Esophagus muscularis mucosa (tissue), 4 donors: ENCODE measurements at regions not wholly inside any gene's neighbourhood (a gene's known extent, or its start where the extent isn't known, plus 50 kb on each side); places are given as distances from the start of the nearest gene placed in this dataset.

Source experiments
- DNase-seq: peaks from one replicate; pipeline ENCODE4 v3.0.0-alpha.2; 2017; ENCODE audit errors: extremely low spot score
- H3K27ac ChIP-seq, 4 donors: fragments of 200-600 bp; sonication (generic); replicated peaks in 1 of 4; 1 replicate in 3 of 4; 2 replicates in 1 of 4; pipeline ENCODE4 v1.5.1; 2016 to 2019; ENCODE audit warnings: mild to moderate bottlenecking in 1 of 4
- H3K27me3 ChIP-seq, 4 donors: fragments of 200-600 bp; sonication (generic); one replicate each; pipeline versions ENCODE4 v1.5.1 to v1.6.0; 2016 to 2019
- H3K36me3 ChIP-seq, 4 donors: fragments of 200-600 bp; sonication (generic); one replicate each; pipeline ENCODE4 v1.5.1; 2016 to 2019
- H3K4me1 ChIP-seq, 4 donors: fragments of 200-600 bp; sonication (generic); one replicate each; pipeline ENCODE4 v1.5.1; 2016 to 2019
- H3K4me3 ChIP-seq, 4 donors: fragments of 200-600 bp; sonication (generic); 1 replicate in 2 of 4; 2 replicates in 2 of 4; pipeline ENCODE4 v1.5.1; 2016 to 2019; ENCODE audit warnings: mild to moderate bottlenecking in 4 of 4, moderate library complexity in 1 of 4
- H3K9me3 ChIP-seq, 4 donors: fragments of 200-600 bp; sonication (generic); 1 replicate in 3 of 4; 2 replicates in 1 of 4; pipeline ENCODE4 v1.5.1; 2016 to 2019
- CTCF ChIP-seq, 3 experiments: fragments of 200-600 bp in 2 of 3; fragments of 450-650 bp in 1 of 3; sonication (generic) in 2 of 3; IDR thresholded peaks; one replicate each; pipeline ENCODE4 v1.5.1; 2017 to 2019; ENCODE audit warnings: antibody characterized with exemption in 3 of 3, mild to moderate bottlenecking in 2 of 3, moderate library complexity in 1 of 3
- EP300 ChIP-seq: sonication (generic); formaldehyde crosslinking; IDR thresholded peaks from one replicate; pipeline ENCODE4 v1.6.1; 2017; ENCODE audit warnings: antibody characterized with exemption
- POLR2A ChIP-seq: fragments of 450-650 bp; IDR thresholded peaks from one replicate; pipeline ENCODE4 v1.6.1; 2017; ENCODE audit warnings: antibody characterized with exemption, moderate library complexity, mild to moderate bottlenecking, low read depth
- POLR2AphosphoS5 ChIP-seq, 2 donors: sonication (generic); formaldehyde crosslinking; IDR thresholded peaks; one replicate each; pipeline ENCODE4 v1.6.1; 2017; ENCODE audit warnings: antibody characterized with exemption in 2 of 2
- WGBS: methylation state at CpG from one replicate; pipeline ENCODE4 v1.1.5; 2018; 5-methylcytosine and 5-hydroxymethylcytosine counted together
- intact Hi-C: fragments of 100-400 bp; cut with DNase I; formaldehyde crosslinking; loops from one replicate; pipeline ENCODE4 v1.15.1; 2023

DNA sequence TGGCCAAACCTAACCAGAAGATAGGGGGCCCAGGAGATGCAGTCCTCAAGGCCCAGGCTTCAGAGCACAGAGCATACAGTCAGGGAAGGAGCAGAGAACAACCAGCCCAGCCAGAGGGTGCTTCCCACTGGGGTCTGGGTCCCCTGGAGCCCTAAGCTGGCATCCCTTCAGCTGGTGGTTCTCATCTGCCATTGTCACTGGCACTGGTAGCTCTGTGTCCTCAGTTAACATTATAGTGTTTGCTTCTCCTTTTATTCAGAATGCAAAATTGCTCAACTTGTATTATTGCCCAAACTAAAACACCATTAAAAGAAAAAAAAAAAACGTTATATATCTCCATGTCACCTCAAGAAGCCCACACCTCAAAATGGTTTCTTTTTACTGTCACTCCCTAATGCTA is 219.2 kb downstream of the ENC1 start:
- whole genome bisulfite sequencing, result 60% methylated on average over 1 of the region's 1 CpG
- Histone ChIP-seq H3K4me1 (no peaks in the 10 kb centered on the region), H3K36me3 (no peaks in the 10 kb centered on the region), H3K27me3 (no peaks in the 10 kb centered on the region), H3K4me3 (no peak overlapping the region), H3K9me3 (no peaks in the 10 kb centered on the region), H3K27ac (no peak overlapping the region)
- TF ChIP-seq POLR2A (no peak), EP300 (no peak), POLR2AphosphoS5 (IDR thresholded peaks at IDR 0.05) (no peak), CTCF (IDR thresholded peaks at IDR 0.05) (no peak)
- intact Hi-C loops, result no loop called here
- DNase-seq, result no peak

- intact Hi-C loops, result no loop called here
- Histone ChIP-seq H3K4me3 (no peak overlapping the region), H3K4me1 (no peaks in the 10 kb centered on the region), H3K9me3 (no peaks in the 10 kb centered on the region), H3K27ac (no peak overlapping the region), H3K27me3 (no peaks in the 10 kb centered on the region), H3K36me3 (no peaks in the 10 kb centered on the region)
- DNase-seq, result no peak
- TF ChIP-seq EP300, result no peak
- 73% methylated on average over 1 of the region's 1 CpG for WGBS
These were observed 219.6 kb downstream of the ENC1 start for GRCh38 chr5:74420947-74421346.

DNA sequence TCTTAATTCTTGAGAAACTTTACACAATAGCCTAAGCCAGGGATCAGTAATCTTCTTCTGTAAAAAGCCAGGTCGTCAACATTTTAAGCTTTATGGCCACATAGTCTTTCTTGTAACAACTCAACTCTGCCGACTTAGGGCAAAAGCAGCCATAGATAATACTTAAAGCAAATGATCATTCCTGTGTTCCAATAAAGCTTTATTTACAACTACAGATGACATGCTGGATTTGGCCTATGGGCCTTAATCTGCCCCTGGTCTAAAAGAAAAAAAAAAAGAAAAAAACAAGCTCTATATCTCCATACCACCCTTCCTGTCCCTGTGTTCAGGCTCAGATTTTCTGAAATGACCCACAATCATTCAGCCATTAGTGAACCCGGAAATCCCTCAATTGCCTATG is 220.3 kb downstream of the ENC1 start:
- H3K27me3 ChIP-seq, result no peaks in the 10 kb centered on the region
- intact Hi-C loops, result no loop called here
- no peaks in the 10 kb centered on the region for H3K9me3 ChIP-seq
- no peak overlapping the region for H3K27ac ChIP-seq
- no peaks in the 10 kb centered on the region for H3K36me3 ChIP-seq
- no peak for TF ChIP-seq EP300
- TF ChIP-seq CTCF (IDR thresholded peaks at IDR 0.05), result no peak
- TF ChIP-seq POLR2AphosphoS5 (IDR thresholded peaks at IDR 0.05), result no peak
- no peak for TF ChIP-seq POLR2A
- H3K4me1 ChIP-seq, result no peaks in the 10 kb centered on the region
- H3K4me3 ChIP-seq, result no peak overlapping the region
- 82% methylated on average over 3 of the region's 3 CpGs for WGBS
- DNase-seq, result no peak

- no peak for DNase-seq
- H3K27ac ChIP-seq, result no peak overlapping the region
- H3K4me1 ChIP-seq, result no peaks in the 10 kb centered on the region
- WGBS, result 54% methylated on average over 4 of the region's 4 CpGs
- no peaks in the 10 kb centered on the region for H3K36me3 ChIP-seq
- intact Hi-C loops, result no loop called here
- TF ChIP-seq POLR2A (no peak), POLR2AphosphoS5 (IDR thresholded peaks at IDR 0.05) (no peak), EP300 (no peak), CTCF (IDR thresholded peaks at IDR 0.05) (no peak)
- H3K27me3 ChIP-seq, result no peaks in the 10 kb centered on the region
- H3K9me3 ChIP-seq, result no peaks in the 10 kb centered on the region
- no peak overlapping the region for H3K4me3 ChIP-seq
These were observed 221.1 kb downstream of the ENC1 start for GRCh38 chr5:74419468-74419867.

- DNase-seq, result no peak
- 96% methylated on average over 2 of the region's 2 CpGs for WGBS
- no peak for TF ChIP-seq POLR2A
- TF ChIP-seq CTCF (IDR thresholded peaks at IDR 0.05), result no peak
- TF ChIP-seq EP300, result no peak
- no peak for TF ChIP-seq POLR2AphosphoS5 (IDR thresholded peaks at IDR 0.05)
- Histone ChIP-seq H3K4me3 (no peak overlapping the region), H3K27me3 (no peaks in the 10 kb centered on the region), H3K4me1 (no peaks in the 10 kb centered on the region), H3K9me3 (no peaks in the 10 kb centered on the region), H3K36me3 (no peaks in the 10 kb centered on the region), H3K27ac (no peak overlapping the region)
- intact Hi-C loops, result no loop called here
These were observed 221.8 kb downstream of the ENC1 start for GRCh38 chr5:74418709-74419108.
